Gastrocnemius medialis (tissue), 4 donors: ENCODE measurements at regions not wholly inside any gene's neighbourhood (a gene's known extent, or its start where the extent isn't known, plus 50 kb on each side); places are given as distances from the start of the nearest gene placed in this dataset.

ENCODE experiments used
- ATAC-seq, 2 donors: fragments of 150-250 bp; one replicate each; pipeline ENCODE4 v1.9.1; 2016
- DNase-seq, 2 donors: peaks; one replicate each; pipeline ENCODE4 v3.0.0-alpha.2; 2019
- H3K27ac ChIP-seq, 4 donors: fragments of 200-600 bp; sonication (generic); 1 replicate in 1 of 4; 2 replicates in 3 of 4; pipeline ENCODE4 v1.5.1; 2016 to 2018; ENCODE audit warnings: mild to moderate bottlenecking in 2 of 4, moderate library complexity in 1 of 4
- H3K27me3 ChIP-seq, 3 donors: fragments of 200-600 bp; sonication (generic) in 2 of 3; 1 replicate in 1 of 3; 2 replicates in 2 of 3; pipeline versions ENCODE4 v1.5.1 to v1.6.0; 2016 to 2019; ENCODE audit warnings: mild to moderate bottlenecking in 1 of 3, moderate library complexity in 1 of 3
- H3K36me3 ChIP-seq, 2 donors: fragments of 200-600 bp; sonication (generic) in 1 of 2; one replicate each; pipeline ENCODE4 v1.5.1; 2017 to 2018
- H3K4me1 ChIP-seq, 2 donors: fragments of 200-600 bp; sonication (generic) in 1 of 2; one replicate each; pipeline ENCODE4 v1.5.1; 2016 to 2017; ENCODE audit warnings: mild to moderate bottlenecking in 2 of 2
- H3K4me3 ChIP-seq, 4 donors: fragments of 200-600 bp; sonication (generic) in 3 of 4; 1 replicate in 1 of 4; 2 replicates in 3 of 4; pipeline ENCODE4 v1.5.1; 2016 to 2019; ENCODE audit warnings: mild to moderate bottlenecking in 2 of 4
- H3K9me3 ChIP-seq, 3 donors: fragments of 200-600 bp; sonication (generic) in 2 of 3; 1 replicate in 1 of 3; 2 replicates in 2 of 3; pipeline ENCODE4 v1.5.1; 2016 to 2019
- CTCF ChIP-seq, 5 experiments: fragments of 450-650 bp in 3 of 5; fragments of 200-600 bp in 2 of 5; sonication (generic) in 2 of 5; IDR thresholded peaks in 4 of 5; conservative IDR thresholded peaks in 1 of 5; 1 replicate in 4 of 5; 2 replicates in 1 of 5; pipeline ENCODE4 v1.5.1; 2016 to 2019; ENCODE audit warnings: antibody characterized with exemption in 5 of 5, mild to moderate bottlenecking in 3 of 5, moderate library complexity in 3 of 5
- POLR2A ChIP-seq, 2 donors: fragments of 450-650 bp; IDR thresholded peaks; one replicate each; pipeline ENCODE4 v1.6.1; 2017; ENCODE audit warnings: antibody characterized with exemption in 2 of 2, mild to moderate bottlenecking in 2 of 2, moderate library complexity in 2 of 2
- in situ Hi-C, 4 donors: fragments of 200-750 bp; cut with MboI; loops; one replicate each; pipeline versions ENCODE4 v1.15.0 to v1.8.0; 2017; ENCODE audit warnings: low sequenced_read_pairs in 4 of 4
- intact Hi-C: fragments of 100-400 bp; cut with DNase I; formaldehyde crosslinking; loops from one replicate; pipeline ENCODE4 v1.15.1; 2023; ENCODE audit warnings: low total_unique reads

DNA sequence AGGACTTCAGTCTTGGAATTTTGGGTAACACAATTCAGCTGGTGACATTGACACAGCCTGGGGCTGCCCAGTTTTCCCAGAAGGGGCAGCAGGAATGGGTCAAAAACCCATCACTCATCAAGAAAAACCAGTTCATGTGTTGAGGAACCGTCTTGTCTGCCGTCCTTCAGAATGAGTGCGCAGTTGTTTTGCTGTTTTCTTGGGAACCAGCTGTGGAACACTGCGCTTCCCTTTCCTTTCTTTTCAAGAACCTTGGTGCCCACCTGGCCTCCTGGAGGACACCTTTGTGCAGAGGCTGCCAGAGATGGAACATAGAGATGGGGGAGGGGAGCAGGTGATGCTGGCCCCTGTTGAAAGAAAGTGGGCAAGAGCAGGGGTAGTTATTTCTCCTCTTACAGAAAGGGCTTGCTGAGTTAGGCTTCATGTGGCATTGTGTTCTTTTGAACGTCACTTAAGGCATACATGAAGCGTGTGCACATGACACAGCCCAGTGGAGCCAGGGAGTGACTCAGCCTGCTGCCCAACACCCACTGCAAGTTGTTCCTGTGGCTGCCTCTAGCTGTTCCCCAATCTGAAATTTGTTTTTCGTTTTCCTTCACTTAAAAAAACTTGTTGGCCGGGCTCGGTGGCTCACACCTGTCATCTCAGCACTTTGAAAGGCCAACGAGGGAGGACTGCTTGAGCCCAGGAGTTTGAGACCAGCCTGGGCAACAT is 87.4 kb upstream of the TNS3 start:
- in situ Hi-C loops (no loop called here), intact Hi-C loops (no loop called here)
- no peak overlapping the region for H3K4me3 ChIP-seq
- no peaks in the 10 kb centered on the region for H3K9me3 ChIP-seq
- no peaks in the 10 kb centered on the region for H3K36me3 ChIP-seq
- ATAC-seq (peak; percentile 95 to 100), DNase-seq (peak; percentile 76 to 93)
- TF ChIP-seq CTCF (IDR thresholded peaks at IDR 0.05 in 4 of 5, conservative IDR thresholded peaks at IDR 0.05 in 1 of 5), result peak in 1 of 5 experiments; percentile 6
- TF ChIP-seq POLR2A (IDR thresholded peaks at IDR 0.05), result peak in 1 of 2 donors; percentile 35
- H3K4me1 ChIP-seq, result peaks cover 3 to 8% of the 10 kb centered on the region in 2 donors
- H3K27me3 ChIP-seq, result no peaks in the 10 kb centered on the region
- peak overlapping the region; percentile 40 to 83 (median 73) for H3K27ac ChIP-seq

DNA sequence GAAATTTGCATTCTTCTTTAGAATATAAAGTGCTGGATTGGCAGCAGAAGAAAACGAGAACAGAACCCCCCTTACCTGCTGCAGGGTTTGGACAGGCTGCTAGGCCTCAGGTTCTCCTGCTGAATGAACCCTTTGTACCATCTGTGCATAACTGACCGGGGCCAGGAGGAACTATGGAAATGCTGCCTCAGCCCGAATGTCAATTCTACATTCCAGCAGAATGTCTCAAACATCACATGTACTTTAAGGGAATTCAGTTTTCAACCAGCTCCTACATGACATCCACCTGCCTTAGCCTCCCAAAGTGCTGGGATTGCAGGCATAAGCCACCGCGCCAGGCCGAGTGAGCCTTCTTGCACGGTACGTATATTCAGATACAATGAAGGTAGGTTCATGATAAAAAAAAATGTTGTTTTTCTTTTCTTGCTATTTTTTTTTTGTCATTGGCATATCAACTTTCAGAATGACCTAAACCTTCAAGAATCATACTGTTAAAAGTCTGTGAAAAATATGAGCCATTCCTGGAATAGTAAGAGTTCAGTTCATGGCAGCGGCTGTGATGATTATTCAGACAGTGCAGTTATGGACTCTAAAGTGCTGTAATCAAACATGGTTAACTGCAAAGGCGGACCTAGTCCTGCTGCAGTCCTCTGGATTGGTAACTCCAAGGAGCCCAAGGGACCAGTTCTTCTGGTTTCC is 84.4 kb upstream of the TNS3 start:
- TF ChIP-seq POLR2A (IDR thresholded peaks at IDR 0.05), result no peak
- no peak for TF ChIP-seq CTCF (IDR thresholded peaks at IDR 0.05 in 4 of 5, conservative IDR thresholded peaks at IDR 0.05 in 1 of 5)
- Histone ChIP-seq H3K4me3 (no peak overlapping the region), H3K27ac (no peak overlapping the region), H3K4me1 (peaks cover 11 to 14% of the 10 kb centered on the region in 2 donors), H3K36me3 (no peaks in the 10 kb centered on the region), H3K9me3 (no peaks in the 10 kb centered on the region), H3K27me3 (no peaks in the 10 kb centered on the region)
- DNase-seq (no peak), ATAC-seq (no peak)
- in situ Hi-C loops (no loop called here), intact Hi-C loops (no loop called here)

- Histone ChIP-seq H3K9me3 (no peaks in the 10 kb centered on the region), H3K4me3 (no peak overlapping the region), H3K27ac (no peak overlapping the region), H3K36me3 (no peaks in the 10 kb centered on the region), H3K27me3 (no peaks in the 10 kb centered on the region), H3K4me1 (peaks cover 9 to 13% of the 10 kb centered on the region in 2 donors)
- in situ Hi-C loops, result no loop called here
- no peak for ATAC-seq
- intact Hi-C loops, result no loop called here
- no peak for TF ChIP-seq POLR2A (IDR thresholded peaks at IDR 0.05)
- no peak for TF ChIP-seq CTCF (IDR thresholded peaks at IDR 0.05 in 4 of 5, conservative IDR thresholded peaks at IDR 0.05 in 1 of 5)
- DNase-seq, result no peak
Measured at GRCh38 chr7:47664650-47665195, 82.8 kb upstream of the TNS3 start.

DNA sequence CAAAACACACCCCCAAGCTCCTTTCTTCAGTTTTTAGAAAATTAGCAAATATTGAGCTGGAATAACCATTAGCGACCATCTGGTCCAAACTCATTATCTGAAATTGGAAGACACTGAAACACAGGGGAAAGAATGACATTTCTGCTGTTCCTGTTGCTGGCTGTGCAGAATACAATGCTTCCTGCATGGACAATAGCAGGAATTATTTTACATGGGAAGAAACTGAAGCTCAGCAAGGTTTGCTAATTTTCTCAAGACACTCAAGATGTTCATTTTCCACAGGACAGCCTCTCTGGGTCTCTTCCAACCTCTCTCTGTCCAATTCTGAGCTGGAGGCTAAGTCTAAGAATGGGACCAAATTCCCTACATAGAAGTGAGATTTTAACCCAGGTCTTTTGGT is 81.9 kb upstream of the TNS3 start:
- in situ Hi-C loops, result no loop called here
- H3K4me1 ChIP-seq, result peaks cover 6 to 8% of the 10 kb centered on the region in 2 donors
- H3K27ac ChIP-seq, result no peak overlapping the region
- no peak overlapping the region for H3K4me3 ChIP-seq
- TF ChIP-seq POLR2A (IDR thresholded peaks at IDR 0.05) (no peak), CTCF (IDR thresholded peaks at IDR 0.05 in 4 of 5, conservative IDR thresholded peaks at IDR 0.05 in 1 of 5) (no peak)
- no peaks in the 10 kb centered on the region for H3K27me3 ChIP-seq
- intact Hi-C loops, result no loop called here
- H3K36me3 ChIP-seq, result no peaks in the 10 kb centered on the region
- DNase-seq (no peak), ATAC-seq (no peak)
- H3K9me3 ChIP-seq, result no peaks in the 10 kb centered on the region
